ENCODE measurements at regions not wholly inside any gene's neighbourhood (a gene's known extent, or its start where the extent isn't known, plus 50 kb on each side); places are given as distances from the start of the nearest gene placed in this dataset.
A peak's percentile ranks its signal among the peaks of the same experiment; 100 is the strongest.
"Not testable (repeated sequence)": the region's sequence is repeated elsewhere in the genome, so short reads cannot be mapped to it uniquely, and the experiment has no call there.

GRCh38 chr5:86452251-86452650 is 165.5 kb upstream of the COX7C start:
- no peaks in the 10 kb centered on the region for H3K4me1 ChIP-seq
- H3K9me3 ChIP-seq = peaks cover 0 to 2% (median 0%) of the 10 kb centered on the region in 4 donors
- intact Hi-C loops (cut with DNase I) = no loop called here
- no peaks in the 10 kb centered on the region for H3K27me3 ChIP-seq
- no peaks in the 10 kb centered on the region for H3K36me3 ChIP-seq
- ATAC-seq = no peak
- H3K4me3 ChIP-seq = no peak overlapping the region
- FAIRE-seq = no peak
- TF ChIP-seq CTCF (IDR thresholded peaks at IDR 0.05) = no peak
- H3K27ac ChIP-seq = no peak overlapping the region
- DNase-seq = no peak

DNA sequence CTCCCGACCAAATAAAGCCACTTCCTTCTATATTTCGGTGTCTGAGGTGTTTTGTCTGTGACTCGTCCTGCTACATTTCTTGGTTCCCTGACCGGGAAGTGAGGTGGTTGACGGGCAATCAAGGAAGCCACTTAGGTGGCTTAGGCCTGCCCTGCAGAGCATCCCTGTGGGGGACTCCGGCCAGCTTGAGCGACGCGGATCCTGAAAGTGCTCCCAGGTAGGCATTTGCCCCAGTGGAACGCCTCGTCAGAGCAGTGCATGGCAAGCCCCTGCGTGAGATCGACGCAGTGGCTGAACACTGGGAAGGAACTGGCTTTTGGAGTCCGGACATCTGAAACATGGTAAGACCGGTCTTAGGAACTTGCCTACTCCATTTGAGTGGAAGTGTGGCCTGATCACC is 157.2 kb upstream of the COX7C start:
- Histone ChIP-seq H3K36me3 (no peaks in the 10 kb centered on the region), H3K4me3 (no peak overlapping the region), H3K27ac (peak overlapping the region in 3 of 4 donors; percentile 17 to 37 (median 34)), H3K9me3 (no peaks in the 10 kb centered on the region), H3K27me3 (no peaks in the 10 kb centered on the region), H3K4me1 (no peaks in the 10 kb centered on the region)
- FAIRE-seq (no peak), DNase-seq (peak in 1 of 6 donors; percentile 46), ATAC-seq (no peak)
- no peak for TF ChIP-seq CTCF (IDR thresholded peaks at IDR 0.05)
- intact Hi-C loops (cut with DNase I) = no loop called here
- 88 to 93% methylated on average over 16 of the region's 16 CpGs for WGBS, 2 donors

DNA sequence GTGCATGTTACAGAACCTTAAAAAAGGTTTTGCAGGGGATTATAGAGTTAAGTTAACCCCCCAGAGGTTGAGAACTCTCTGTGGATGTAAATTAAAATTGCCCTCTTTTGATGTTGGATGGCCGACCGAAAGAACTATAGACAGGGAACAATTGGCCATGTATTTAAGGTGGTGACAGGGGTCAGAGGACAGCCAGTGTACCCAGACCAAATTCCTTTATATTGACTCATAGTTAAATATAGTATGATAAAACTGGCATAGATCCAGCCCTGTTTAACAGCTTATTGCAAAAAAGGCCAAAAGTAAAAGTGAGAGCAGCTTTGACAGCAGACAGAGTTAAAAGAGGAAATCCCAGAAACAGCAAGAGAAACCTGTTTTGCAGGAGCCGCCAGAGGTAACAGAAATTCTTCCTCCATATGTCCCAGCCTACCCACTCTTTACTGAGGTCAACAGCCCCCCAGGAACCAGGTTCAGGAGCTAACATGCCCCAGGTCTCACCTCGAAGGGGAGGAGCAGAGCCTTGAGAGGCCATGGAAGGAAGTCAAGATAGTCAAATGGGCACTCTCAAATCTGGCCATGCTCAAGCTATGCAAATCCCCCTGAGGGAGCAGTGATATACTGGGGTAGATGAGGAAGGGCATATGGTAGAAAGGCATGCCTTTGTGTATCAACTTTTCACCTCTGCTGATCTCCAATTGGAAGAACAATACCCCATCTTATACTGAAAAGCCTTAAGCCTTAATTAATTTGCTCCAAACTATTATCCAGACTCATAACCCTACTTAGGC is 156.4 kb upstream of the COX7C start:
- peak; percentile 67 to 81 (median 71) for ATAC-seq

GRCh38 chr5:86463339-86463738 is 154.4 kb upstream of the COX7C start:
- ATAC-seq (no peak), DNase-seq (no peak), FAIRE-seq (no peak)
- TF ChIP-seq CTCF (IDR thresholded peaks at IDR 0.05) = no peak
- intact Hi-C loops (cut with DNase I) = no loop called here
- H3K4me1 ChIP-seq = no peaks in the 10 kb centered on the region
- no peaks in the 10 kb centered on the region for H3K9me3 ChIP-seq
- H3K36me3 ChIP-seq = no peaks in the 10 kb centered on the region
- H3K4me3 ChIP-seq = no peak overlapping the region
- WGBS, 2 donors = 60 to 86% methylated on average over 2 of the region's 2 CpGs
- H3K27ac ChIP-seq = no peak overlapping the region
- no peaks in the 10 kb centered on the region for H3K27me3 ChIP-seq

More for the DNA sequence above, 156.4 kb upstream of the COX7C start:
- Histone ChIP-seq H3K4me3 (no peak overlapping the region), H3K27ac (peak overlapping the region in 2 of 4 donors; percentile 47 to 68), H3K27me3 (no peaks in the 10 kb centered on the region), H3K4me1 (no peaks in the 10 kb centered on the region), H3K36me3 (no peaks in the 10 kb centered on the region), H3K9me3 (no peaks in the 10 kb centered on the region)
- 23 to 32% methylated on average over 4 of the region's 4 CpGs for WGBS, 2 donors
- DNase-seq (no peak), FAIRE-seq (no peak)
- no peak for TF ChIP-seq CTCF (IDR thresholded peaks at IDR 0.05)
- intact Hi-C loops (cut with DNase I) = no loop called here

DNA sequence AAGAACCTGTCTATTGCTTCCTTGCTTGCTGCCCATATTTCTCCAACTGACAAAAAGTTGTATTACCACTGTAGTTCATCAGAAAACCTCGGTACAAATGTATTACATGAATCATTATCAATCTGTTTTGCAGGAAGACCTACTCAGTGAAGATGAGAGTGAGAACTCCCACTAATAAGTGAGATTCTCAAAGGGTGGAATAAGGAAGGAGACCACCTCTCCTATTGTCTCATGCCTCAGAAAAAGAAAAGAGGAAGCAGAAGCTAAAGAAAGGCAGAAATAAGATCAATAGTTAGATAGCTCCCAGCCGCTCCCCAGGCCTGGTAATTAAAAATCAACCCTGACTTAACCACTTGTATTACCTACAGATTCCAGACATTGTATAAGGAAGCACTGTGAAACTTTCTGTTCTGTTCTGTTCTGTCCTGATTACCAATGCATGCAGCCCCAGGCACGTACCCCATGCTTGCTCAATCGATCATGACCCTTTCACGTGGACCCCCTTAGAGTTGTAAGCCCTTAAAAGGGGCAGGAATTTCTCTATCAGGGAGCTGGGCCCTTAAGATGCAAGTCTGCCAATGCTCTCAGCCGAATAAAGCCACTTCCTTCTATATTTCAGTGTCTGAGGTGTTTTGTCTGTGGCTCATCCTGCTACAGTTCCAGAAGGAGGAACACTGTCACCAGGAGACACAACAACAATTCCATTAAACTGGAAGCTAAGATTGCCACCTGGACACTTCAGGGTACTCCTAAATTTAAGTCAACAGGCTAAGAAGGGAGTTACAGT is 152.5 kb upstream of the COX7C start:
- Histone ChIP-seq H3K9me3 (no peaks in the 10 kb centered on the region), H3K27me3 (no peaks in the 10 kb centered on the region), H3K4me3 (no peak overlapping the region), H3K36me3 (no peaks in the 10 kb centered on the region), H3K4me1 (no peaks in the 10 kb centered on the region), H3K27ac (no peak overlapping the region)
- intact Hi-C loops (cut with DNase I) = no loop called here
- ATAC-seq (no peak), DNase-seq (no peak), FAIRE-seq (no peak)
- 57 to 71% methylated on average over 6 of the region's 6 CpGs for WGBS, 2 donors
- TF ChIP-seq CTCF (IDR thresholded peaks at IDR 0.05) = no peak

DNA sequence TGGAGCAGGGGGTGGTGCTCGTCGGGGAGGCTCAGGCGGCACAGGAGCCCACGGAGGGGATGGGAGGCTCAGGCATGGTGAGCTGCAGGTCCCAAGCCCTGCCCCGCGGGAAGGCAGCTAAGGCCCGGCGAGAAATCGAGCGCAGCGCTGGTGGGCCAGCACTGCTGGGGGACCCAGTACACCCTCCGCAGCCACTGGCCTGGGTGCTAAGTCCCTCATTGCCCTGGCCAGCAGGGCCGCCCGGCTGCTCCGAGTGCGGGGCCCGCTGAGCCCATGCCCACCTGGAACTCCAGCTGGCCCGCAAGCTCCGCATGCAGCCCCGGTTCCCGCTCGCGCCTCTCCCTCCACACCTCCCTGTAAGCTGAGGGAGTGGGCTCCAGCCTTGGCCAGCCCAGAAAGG is 151.0 kb upstream of the COX7C start:
- ATAC-seq; H3K4me1 ChIP-seq; H3K27me3 ChIP-seq; H3K36me3 ChIP-seq; H3K27ac ChIP-seq; H3K4me3 ChIP-seq; H3K9me3 ChIP-seq; FAIRE-seq; intact Hi-C loops (cut with DNase I): not testable (repeated sequence)
- WGBS, 2 donors = 89 to 94% methylated on average over 14 to 23 of the region's 23 CpGs
- DNase-seq = peak in 1 of 6 donors; percentile 55

Data from pancreas (tissue), 10 donors.